ENCODE measurements at regions not wholly inside any gene's neighbourhood (a gene's known extent, or its start where the extent isn't known, plus 50 kb on each side); places are given as distances from the start of the nearest gene placed in this dataset.
A peak's percentile ranks its signal among the peaks of the same experiment; 100 is the strongest.

GRCh38 chr6:1554141-1554475 is 55.6 kb upstream of the FOXC1 start:
- Histone ChIP-seq H3K4me3 (ENCODE audit: low read depth, low read length) (no peak overlapping the region), H3K27me3 (ENCODE audit: control insufficient read depth, insufficient read depth, low read length) (peaks cover 2% of the 10 kb centered on the region), H3K36me3 (ENCODE audit: control insufficient read depth, insufficient read depth, low read length) (no peaks in the 10 kb centered on the region)
- TF ChIP-seq, protein P1, sequence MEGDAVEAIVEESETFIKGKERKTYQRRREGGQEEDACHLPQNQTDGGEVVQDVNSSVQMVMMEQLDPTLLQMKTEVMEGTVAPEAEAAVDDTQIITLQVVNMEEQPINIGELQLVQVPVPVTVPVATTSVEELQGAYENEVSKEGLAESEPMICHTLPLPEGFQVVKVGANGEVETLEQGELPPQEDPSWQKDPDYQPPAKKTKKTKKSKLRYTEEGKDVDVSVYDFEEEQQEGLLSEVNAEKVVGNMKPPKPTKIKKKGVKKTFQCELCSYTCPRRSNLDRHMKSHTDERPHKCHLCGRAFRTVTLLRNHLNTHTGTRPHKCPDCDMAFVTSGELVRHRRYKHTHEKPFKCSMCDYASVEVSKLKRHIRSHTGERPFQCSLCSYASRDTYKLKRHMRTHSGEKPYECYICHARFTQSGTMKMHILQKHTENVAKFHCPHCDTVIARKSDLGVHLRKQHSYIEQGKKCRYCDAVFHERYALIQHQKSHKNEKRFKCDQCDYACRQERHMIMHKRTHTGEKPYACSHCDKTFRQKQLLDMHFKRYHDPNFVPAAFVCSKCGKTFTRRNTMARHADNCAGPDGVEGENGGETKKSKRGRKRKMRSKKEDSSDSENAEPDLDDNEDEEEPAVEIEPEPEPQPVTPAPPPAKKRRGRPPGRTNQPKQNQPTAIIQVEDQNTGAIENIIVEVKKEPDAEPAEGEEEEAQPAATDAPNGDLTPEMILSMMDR (IDR thresholded peaks at IDR 0.05; ENCODE audit: insufficient read depth, low read length, poor library complexity, severe bottlenecking) = no peak
- DNase-seq (ENCODE audit: low read depth) = no peak

DNA sequence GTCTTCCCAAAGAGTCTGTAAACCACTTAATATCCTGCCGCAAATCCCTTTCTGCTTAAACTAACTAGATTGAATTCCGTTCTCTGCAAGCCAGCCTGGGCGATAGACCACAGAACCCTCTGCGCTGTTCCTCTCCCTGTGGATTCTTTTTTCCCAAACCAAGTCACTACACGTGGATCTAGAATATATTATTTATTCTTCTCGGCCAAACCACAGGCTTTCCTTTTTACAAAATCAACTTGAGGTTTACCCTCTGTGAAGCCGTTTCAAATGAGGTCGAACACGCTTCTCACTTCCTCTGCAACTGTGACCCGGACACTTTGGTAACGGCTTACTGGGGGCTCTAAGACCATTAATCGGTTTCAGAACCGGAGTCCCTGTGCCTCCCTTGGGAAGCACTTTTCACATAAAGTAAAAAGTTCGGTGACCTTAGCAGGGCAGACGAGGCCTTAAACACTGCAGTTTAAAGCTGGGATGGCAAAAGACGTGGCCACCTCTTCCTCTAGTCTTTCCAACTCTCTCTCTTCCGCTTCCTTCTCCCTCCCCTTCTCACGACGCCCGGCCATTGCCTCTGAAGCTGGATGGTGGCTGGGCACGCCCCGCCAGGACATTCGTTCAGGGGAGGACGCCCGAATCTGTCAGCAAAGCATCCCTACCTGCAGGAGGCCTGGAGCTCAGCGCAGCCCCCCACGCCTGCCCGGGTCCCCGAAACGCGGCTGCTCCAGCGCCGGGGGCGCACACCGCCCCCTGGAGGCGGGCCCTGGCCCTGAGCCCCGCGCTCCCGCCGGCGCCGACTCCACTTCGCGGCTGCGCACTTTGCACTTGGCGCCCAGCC is 55.0 kb upstream of the FOXC1 start:
- H3K36me3 ChIP-seq (ENCODE audit: control insufficient read depth, insufficient read depth, low read length) = no peaks in the 10 kb centered on the region
- TF ChIP-seq, protein P1 (IDR thresholded peaks at IDR 0.05; ENCODE audit: insufficient read depth, low read length, poor library complexity, severe bottlenecking) = peak; percentile 22
- H3K27me3 ChIP-seq (ENCODE audit: control insufficient read depth, insufficient read depth, low read length) = peaks cover 2% of the 10 kb centered on the region
- no peak for DNase-seq (ENCODE audit: low read depth)
- peak overlapping the region; percentile 29 for H3K4me3 ChIP-seq (ENCODE audit: low read depth, low read length)

DNA sequence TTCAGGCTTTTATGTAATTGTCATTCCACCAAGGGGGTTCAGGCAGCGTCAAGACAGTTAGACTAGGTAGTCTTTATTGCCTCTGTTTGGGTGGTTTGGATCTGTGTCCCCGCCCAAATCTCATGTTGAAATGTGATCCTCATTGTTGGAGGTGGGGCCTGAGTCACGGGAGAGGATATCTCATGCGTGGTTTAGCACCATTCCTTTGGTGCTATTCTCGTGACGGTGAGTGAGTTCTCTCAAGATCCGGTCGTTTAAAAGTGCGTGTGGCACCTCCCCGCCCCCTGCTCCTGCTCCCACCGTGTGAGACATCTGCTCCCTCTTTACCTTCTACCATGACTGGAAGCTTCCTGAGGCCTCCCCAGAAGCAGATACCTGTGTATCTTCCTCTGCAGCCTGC is 51.3 kb upstream of the FOXC1 start:
- TF ChIP-seq, protein P1 (IDR thresholded peaks at IDR 0.05; ENCODE audit: insufficient read depth, low read length, poor library complexity, severe bottlenecking) = no peak
- no peak overlapping the region for H3K4me3 ChIP-seq (ENCODE audit: low read depth, low read length)
- DNase-seq (ENCODE audit: low read depth) = no peak

More for the DNA sequence above, 51.3 kb upstream of the FOXC1 start:
- Histone ChIP-seq H3K27me3 (ENCODE audit: control insufficient read depth, insufficient read depth, low read length) (peaks cover 2% of the 10 kb centered on the region), H3K36me3 (ENCODE audit: control insufficient read depth, insufficient read depth, low read length) (no peaks in the 10 kb centered on the region)
